ENCODE measurements at regions not wholly inside any gene's neighbourhood (a gene's known extent, or its start where the extent isn't known, plus 50 kb on each side); places are given as distances from the start of the nearest gene placed in this dataset.

DNA sequence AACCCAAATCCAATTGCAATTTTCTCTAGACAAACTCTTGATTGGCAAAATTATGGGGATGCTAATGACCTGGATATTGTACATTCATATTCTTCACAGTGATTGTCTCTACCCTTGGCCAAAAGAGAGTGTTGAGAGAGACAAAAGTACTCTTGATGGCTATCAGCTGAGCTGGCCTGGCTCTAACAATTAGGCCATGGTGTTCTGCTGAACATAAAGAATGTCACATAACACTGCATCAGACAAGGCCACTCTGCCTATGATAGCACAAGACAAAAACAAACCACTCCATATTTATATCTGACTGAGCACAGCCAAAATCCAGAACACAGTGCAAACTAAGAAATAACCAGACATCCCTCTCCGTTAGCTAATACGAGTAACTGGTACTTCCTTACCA, 101.7 kb downstream of the ADAMTS1 start:
- Histone ChIP-seq H3K4me1 (ENCODE audit: control insufficient read depth, insufficient read depth, low read length, unreplicated experiment) (no peaks in the 10 kb centered on the region), H3K79me2 (ENCODE audit: control insufficient read depth, insufficient read depth, low read length, unreplicated experiment) (no peaks in the 10 kb centered on the region), H3K36me3 (ENCODE audit: insufficient read depth, low read length) (no peaks in the 10 kb centered on the region), H2AFZ (ENCODE audit: low read length, unreplicated experiment) (no peak overlapping the region), H3K27me3 (ENCODE audit: insufficient read depth, low read length) (peaks cover 10% of the 10 kb centered on the region; the same call in 1 of the 2 replicates), H3K4me3 (ENCODE audit: low read depth, low read length) (no peak overlapping the region), H3K27ac (ENCODE audit: low read depth, low read length) (no peak overlapping the region)

DNA sequence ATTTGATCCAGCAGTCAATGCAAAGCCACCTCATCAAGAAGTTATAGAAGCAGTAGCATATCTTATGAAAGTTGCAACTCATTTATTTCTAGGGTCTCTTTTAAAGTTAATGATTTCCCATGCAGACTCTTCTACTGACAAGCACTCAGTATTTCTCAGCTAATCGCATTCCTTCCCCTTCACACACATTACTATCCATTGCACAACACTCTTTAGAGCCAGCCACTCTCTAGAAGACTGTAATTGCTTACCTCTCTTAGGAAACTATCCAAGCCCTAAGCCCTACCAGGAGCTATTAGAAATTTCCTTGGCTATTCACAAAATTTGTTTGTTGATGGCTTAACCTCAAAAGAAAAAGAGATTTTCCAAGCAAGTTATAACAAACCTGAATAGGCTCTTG, 106.0 kb downstream of the ADAMTS1 start:
- Histone ChIP-seq H3K36me3 (ENCODE audit: insufficient read depth, low read length) (no peaks in the 10 kb centered on the region), H3K79me2 (ENCODE audit: control insufficient read depth, insufficient read depth, low read length, unreplicated experiment) (no peaks in the 10 kb centered on the region), H3K4me3 (ENCODE audit: low read depth, low read length) (no peak overlapping the region), H3K27ac (ENCODE audit: low read depth, low read length) (no peak overlapping the region), H2AFZ (ENCODE audit: low read length, unreplicated experiment) (no peak overlapping the region), H3K27me3 (ENCODE audit: insufficient read depth, low read length) (no peaks in the 10 kb centered on the region), H3K4me1 (ENCODE audit: control insufficient read depth, insufficient read depth, low read length, unreplicated experiment) (no peaks in the 10 kb centered on the region)

DNA sequence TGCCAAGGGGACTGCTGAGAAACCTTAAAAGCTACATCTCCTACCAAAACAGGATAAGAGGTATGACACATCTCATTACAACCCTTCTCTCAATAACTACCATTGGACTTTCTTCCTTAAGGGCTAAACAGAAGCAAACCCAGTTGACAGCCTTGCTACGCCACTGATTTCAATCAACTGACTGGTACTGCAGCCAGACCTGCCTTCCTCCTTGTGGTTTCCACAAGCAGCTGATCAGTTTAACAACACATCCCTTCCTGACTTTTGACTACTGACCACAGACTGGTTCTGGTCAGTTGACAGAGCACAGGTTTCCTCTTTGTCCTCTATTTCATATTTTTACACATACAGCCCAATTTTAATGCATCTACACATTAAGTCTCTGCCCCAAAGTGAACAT, 108.8 kb downstream of the ADAMTS1 start:
- H3K36me3 ChIP-seq (ENCODE audit: insufficient read depth, low read length): no peaks in the 10 kb centered on the region
- H3K27me3 ChIP-seq (ENCODE audit: insufficient read depth, low read length): no peaks in the 10 kb centered on the region
- H3K4me3 ChIP-seq (ENCODE audit: low read depth, low read length): no peak overlapping the region
- H2AFZ ChIP-seq (ENCODE audit: low read length, unreplicated experiment): no peak overlapping the region
- H3K27ac ChIP-seq (ENCODE audit: low read depth, low read length): no peak overlapping the region
- H3K4me1 ChIP-seq (ENCODE audit: control insufficient read depth, insufficient read depth, low read length, unreplicated experiment): no peaks in the 10 kb centered on the region
- no peaks in the 10 kb centered on the region for H3K79me2 ChIP-seq (ENCODE audit: control insufficient read depth, insufficient read depth, low read length, unreplicated experiment)

DNA sequence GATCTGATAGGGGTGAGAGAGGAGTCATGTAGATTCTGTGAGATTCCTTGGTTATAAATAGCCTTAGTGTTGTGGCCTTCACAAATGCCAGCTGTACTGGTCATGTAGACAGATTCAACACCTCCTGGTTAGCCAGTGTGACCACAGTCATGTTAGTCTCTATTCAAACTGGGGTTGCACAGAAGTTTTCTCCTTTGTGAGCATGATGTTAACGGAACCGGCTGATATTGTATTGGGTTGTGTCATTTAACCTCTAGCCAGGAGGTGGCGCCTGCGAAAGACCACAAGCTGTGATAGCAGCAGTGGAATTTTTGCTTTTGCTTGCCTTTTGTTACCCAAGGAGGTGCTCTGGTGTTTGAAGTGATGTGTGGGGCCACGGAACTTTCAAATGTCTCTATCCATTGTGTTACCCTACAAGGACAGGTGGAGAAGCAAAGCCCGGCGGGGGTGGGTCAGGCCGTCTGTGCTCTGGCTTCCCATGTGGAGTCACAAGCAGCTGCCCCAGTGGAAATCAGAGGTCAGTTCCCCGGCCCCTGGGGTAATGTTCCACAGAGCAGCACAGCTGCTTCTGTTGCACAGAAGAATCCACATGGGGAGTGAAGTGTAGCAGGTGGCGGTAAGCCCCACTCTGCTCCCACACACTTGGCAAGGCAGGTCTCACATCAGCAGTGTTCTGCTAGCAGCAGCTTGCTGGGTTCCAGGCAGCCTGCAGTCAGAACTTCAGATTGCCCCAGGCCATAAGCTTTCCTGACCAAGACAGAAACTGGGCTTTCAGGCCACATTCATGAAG, 112.6 kb downstream of the ADAMTS1 start:
- no peaks in the 10 kb centered on the region for H3K4me1 ChIP-seq (ENCODE audit: control insufficient read depth, insufficient read depth, low read length, unreplicated experiment)
- H3K27ac ChIP-seq (ENCODE audit: low read depth, low read length): no peak overlapping the region
- H2AFZ ChIP-seq (ENCODE audit: low read length, unreplicated experiment): peak overlapping the region; percentile 44
- no peaks in the 10 kb centered on the region for H3K36me3 ChIP-seq (ENCODE audit: insufficient read depth, low read length)
- peaks cover 34% of the 10 kb centered on the region for H3K27me3 ChIP-seq (ENCODE audit: insufficient read depth, low read length)
- H3K79me2 ChIP-seq (ENCODE audit: control insufficient read depth, insufficient read depth, low read length, unreplicated experiment): no peaks in the 10 kb centered on the region
- no peak overlapping the region for H3K4me3 ChIP-seq (ENCODE audit: low read depth, low read length)

DNA sequence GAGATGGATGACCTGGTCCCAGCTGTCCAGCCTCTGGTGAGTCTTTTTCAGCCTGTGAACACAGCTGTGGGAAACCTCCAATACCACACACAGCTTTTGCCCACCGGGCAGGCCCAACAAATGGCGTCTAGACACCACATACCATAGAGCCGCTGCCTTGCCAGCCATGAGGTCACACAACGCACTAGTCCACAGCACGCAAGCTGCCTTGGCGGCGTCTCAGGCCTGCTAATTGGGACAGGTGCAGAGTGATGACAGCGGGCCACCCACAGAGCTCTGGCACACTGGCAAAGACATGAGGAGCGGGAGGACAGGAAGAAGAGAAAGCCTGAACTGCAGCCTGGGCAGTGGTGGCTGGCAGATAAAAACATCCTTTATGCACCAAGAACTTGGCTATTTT, 125.5 kb downstream of the ADAMTS1 start:
- Histone ChIP-seq H3K4me1 (ENCODE audit: control insufficient read depth, insufficient read depth, low read length, unreplicated experiment) (no peaks in the 10 kb centered on the region), H3K4me3 (ENCODE audit: low read depth, low read length) (no peak overlapping the region), H3K36me3 (ENCODE audit: insufficient read depth, low read length) (no peaks in the 10 kb centered on the region), H3K79me2 (ENCODE audit: control insufficient read depth, insufficient read depth, low read length, unreplicated experiment) (no peaks in the 10 kb centered on the region), H3K27me3 (ENCODE audit: insufficient read depth, low read length) (no peaks in the 10 kb centered on the region), H3K27ac (ENCODE audit: low read depth, low read length) (no peak overlapping the region), H2AFZ (ENCODE audit: low read length, unreplicated experiment) (no peak overlapping the region)

DNA sequence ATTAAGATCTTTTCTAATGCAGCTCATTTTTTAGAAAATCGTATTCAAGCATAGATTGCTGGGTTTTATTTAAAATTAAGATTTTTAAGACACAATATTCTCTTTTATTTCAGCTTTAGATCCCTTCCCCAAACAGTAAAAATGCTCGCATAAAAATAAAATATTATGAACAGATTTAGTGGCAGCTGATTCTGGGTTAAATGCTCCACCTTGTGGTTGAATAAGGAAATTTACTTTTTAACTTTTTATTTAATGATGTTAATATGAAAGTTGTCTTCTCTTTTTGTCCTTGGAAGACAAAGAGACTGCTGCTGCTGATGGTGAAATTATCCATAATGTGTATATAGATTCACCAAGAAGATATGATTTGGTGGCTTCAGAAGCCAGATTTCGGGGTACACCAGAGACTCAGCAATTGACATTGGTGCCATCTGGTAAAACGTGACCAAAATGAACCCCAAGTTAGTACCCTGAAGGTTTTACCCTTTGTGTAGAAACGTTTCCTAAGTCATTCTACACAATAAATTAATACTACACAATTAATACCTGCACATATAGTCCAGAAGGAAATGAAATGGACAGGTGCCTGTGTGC, 128.0 kb downstream of the ADAMTS1 start:
- H3K4me1 ChIP-seq (ENCODE audit: control insufficient read depth, insufficient read depth, low read length, unreplicated experiment): no peaks in the 10 kb centered on the region
- peaks cover 14% of the 10 kb centered on the region for H3K27me3 ChIP-seq (ENCODE audit: insufficient read depth, low read length)
- no peak overlapping the region for H3K4me3 ChIP-seq (ENCODE audit: low read depth, low read length)

DNA sequence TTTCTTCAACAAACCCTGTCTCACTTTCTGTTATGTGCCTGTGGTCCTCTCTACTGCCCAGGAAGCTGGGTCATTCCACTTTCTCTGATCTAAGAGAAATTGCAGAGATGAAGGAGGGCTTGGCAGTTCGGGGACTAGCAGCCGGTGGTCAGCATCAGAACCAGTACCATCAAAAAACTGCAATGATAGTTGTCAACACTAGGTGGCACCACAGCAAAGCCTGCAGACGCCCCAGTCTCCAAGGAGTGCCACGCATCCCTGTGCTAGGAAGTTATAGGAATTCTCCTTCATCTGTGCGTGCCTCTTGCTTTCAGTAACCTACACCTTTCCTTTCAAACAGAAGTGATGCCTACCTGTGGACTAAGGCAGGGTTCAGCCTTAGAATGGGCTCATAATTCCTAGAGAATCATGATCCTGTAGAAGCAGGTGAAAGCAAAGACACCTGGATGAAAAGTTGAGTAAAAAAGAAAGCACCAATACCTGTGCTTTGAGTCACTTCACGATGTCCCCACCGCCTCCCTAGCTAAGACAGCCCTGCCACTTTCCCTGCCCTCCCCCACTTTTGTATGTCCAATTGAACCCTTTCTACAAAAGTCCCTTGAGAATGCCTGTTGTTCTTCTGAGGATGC, 129.2 kb downstream of the ADAMTS1 start:
- H2AFZ ChIP-seq (ENCODE audit: low read length, unreplicated experiment): no peak overlapping the region

More for the DNA sequence above, 128.0 kb downstream of the ADAMTS1 start:
- H3K36me3 ChIP-seq (ENCODE audit: insufficient read depth, low read length): no peaks in the 10 kb centered on the region
- H2AFZ ChIP-seq (ENCODE audit: low read length, unreplicated experiment): no peak overlapping the region
- no peaks in the 10 kb centered on the region for H3K79me2 ChIP-seq (ENCODE audit: control insufficient read depth, insufficient read depth, low read length, unreplicated experiment)
- H3K27ac ChIP-seq (ENCODE audit: low read depth, low read length): no peak overlapping the region

DNA sequence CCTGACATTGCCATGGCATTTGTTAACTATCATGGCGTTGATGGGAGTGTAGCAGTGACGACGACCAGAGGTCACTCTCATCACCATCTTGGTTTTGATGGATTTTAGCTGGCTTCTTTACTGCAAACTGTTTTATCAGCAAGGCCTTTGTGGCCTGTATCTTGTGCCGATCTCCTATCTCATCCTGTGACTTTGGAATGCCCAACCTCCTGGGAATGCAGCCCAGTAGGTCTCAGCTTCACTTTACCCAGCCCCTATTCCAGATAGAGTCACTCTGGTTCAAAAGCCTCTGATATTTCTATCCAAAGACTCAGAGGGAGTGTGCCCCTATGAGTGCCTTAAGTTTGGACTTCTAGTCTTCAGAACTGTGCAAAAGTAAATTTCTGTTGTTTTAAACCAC, 130.1 kb downstream of the ADAMTS1 start:
- no peaks in the 10 kb centered on the region for H3K4me1 ChIP-seq (ENCODE audit: control insufficient read depth, insufficient read depth, low read length, unreplicated experiment)
- H3K79me2 ChIP-seq (ENCODE audit: control insufficient read depth, insufficient read depth, low read length, unreplicated experiment): no peaks in the 10 kb centered on the region

More for the DNA sequence above, 129.2 kb downstream of the ADAMTS1 start:
- Histone ChIP-seq H3K36me3 (ENCODE audit: insufficient read depth, low read length) (no peaks in the 10 kb centered on the region), H3K4me1 (ENCODE audit: control insufficient read depth, insufficient read depth, low read length, unreplicated experiment) (no peaks in the 10 kb centered on the region), H3K27me3 (ENCODE audit: insufficient read depth, low read length) (peaks cover 14% of the 10 kb centered on the region), H3K27ac (ENCODE audit: low read depth, low read length) (no peak overlapping the region), H3K4me3 (ENCODE audit: low read depth, low read length) (peak overlapping the region; percentile 27; the same call in 1 of the 2 replicates), H3K79me2 (ENCODE audit: control insufficient read depth, insufficient read depth, low read length, unreplicated experiment) (no peaks in the 10 kb centered on the region)

DNA sequence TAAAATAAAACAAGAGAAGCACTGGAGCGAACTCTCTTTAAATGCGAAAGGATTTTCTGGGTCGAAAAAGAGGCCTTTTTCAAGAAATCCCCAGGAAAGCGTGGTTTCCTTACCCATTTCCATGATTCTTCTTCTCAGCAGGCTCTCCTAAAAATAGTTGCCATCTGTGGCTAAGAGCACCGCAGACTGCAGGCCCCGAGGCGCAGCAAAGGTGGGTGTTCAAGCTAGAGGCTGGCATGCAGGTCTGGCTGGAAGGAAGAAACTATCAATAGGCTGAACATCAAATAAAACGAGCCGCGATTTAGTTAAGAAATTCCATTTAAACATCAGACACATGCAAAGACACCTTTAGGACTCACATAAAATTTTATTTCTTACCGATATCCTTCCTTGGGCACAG, 135.1 kb downstream of the ADAMTS1 start:
- no peaks in the 10 kb centered on the region for H3K36me3 ChIP-seq (ENCODE audit: insufficient read depth, low read length)
- no peak overlapping the region for H3K4me3 ChIP-seq (ENCODE audit: low read depth, low read length)
- no peaks in the 10 kb centered on the region for H3K4me1 ChIP-seq (ENCODE audit: control insufficient read depth, insufficient read depth, low read length, unreplicated experiment)
- no peak overlapping the region for H3K27ac ChIP-seq (ENCODE audit: low read depth, low read length)
- peaks cover 26% of the 10 kb centered on the region for H3K27me3 ChIP-seq (ENCODE audit: insufficient read depth, low read length)
- no peaks in the 10 kb centered on the region for H3K79me2 ChIP-seq (ENCODE audit: control insufficient read depth, insufficient read depth, low read length, unreplicated experiment)
- no peak overlapping the region for H2AFZ ChIP-seq (ENCODE audit: low read length, unreplicated experiment)

More for the DNA sequence above, 130.1 kb downstream of the ADAMTS1 start:
- H3K27ac ChIP-seq (ENCODE audit: low read depth, low read length): no peak overlapping the region
- peaks cover 14% of the 10 kb centered on the region for H3K27me3 ChIP-seq (ENCODE audit: insufficient read depth, low read length)
- H2AFZ ChIP-seq (ENCODE audit: low read length, unreplicated experiment): no peak overlapping the region
- no peak overlapping the region for H3K4me3 ChIP-seq (ENCODE audit: low read depth, low read length)
- H3K36me3 ChIP-seq (ENCODE audit: insufficient read depth, low read length): no peaks in the 10 kb centered on the region

DNA sequence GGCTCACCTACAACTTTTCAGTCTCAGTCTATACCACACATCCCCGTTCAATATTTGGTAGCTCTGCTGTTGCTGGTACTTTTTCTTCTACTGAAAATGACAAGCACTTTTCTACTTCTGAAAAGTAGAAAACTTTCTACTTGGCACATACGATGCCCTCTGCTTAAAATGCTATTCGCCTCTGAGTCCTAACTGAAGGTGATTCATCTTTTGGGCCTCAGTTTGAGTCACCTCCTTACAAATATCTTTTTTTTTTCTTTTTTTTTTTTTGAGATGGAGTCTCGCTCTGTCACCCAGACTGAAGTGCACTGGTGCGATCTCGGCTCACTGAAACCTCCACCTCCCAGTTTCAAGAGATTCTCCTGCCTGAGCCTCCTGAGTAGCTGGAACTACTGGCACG, 136.0 kb upstream of the CYYR1 start:
- no peak overlapping the region for H3K27ac ChIP-seq (ENCODE audit: low read depth, low read length)
- H3K4me3 ChIP-seq (ENCODE audit: low read depth, low read length): no peak overlapping the region
- H3K79me2 ChIP-seq (ENCODE audit: control insufficient read depth, insufficient read depth, low read length, unreplicated experiment): no peaks in the 10 kb centered on the region
- no peak overlapping the region for H2AFZ ChIP-seq (ENCODE audit: low read length, unreplicated experiment)
- H3K4me1 ChIP-seq (ENCODE audit: control insufficient read depth, insufficient read depth, low read length, unreplicated experiment): no peaks in the 10 kb centered on the region
- no peaks in the 10 kb centered on the region for H3K36me3 ChIP-seq (ENCODE audit: insufficient read depth, low read length)
- H3K27me3 ChIP-seq (ENCODE audit: insufficient read depth, low read length): peaks cover 34% of the 10 kb centered on the region
